ENCODE measurements at regions not wholly inside any gene's neighbourhood (a gene's known extent, or its start where the extent isn't known, plus 50 kb on each side); places are given as distances from the start of the nearest gene placed in this dataset.

GRCh38 chr1:99476058-99476457 is 169.9 kb upstream of the PALMD start (continued):
- TF ChIP-seq, protein P1, sequence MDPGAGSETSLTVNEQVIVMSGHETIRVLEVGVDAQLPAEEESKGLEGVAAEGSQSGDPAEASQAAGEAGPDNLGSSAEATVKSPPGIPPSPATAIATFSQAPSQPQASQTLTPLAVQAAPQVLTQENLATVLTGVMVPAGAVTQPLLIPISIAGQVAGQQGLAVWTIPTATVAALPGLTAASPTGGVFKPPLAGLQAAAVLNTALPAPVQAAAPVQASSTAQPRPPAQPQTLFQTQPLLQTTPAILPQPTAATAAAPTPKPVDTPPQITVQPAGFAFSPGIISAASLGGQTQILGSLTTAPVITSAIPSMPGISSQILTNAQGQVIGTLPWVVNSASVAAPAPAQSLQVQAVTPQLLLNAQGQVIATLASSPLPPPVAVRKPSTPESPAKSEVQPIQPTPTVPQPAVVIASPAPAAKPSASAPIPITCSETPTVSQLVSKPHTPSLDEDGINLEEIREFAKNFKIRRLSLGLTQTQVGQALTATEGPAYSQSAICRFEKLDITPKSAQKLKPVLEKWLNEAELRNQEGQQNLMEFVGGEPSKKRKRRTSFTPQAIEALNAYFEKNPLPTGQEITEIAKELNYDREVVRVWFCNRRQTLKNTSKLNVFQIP (CRISPR knock-in tag; IDR thresholded peaks at IDR 0.05; ENCODE audit: borderline replicate concordance, low read depth): no peak
- TF ChIP-seq ZFP3 (CRISPR knock-in tag; IDR thresholded peaks at IDR 0.05): no peak
- no peak for TF ChIP-seq GLIS3 (CRISPR knock-in tag; IDR thresholded peaks at IDR 0.05)

DNA sequence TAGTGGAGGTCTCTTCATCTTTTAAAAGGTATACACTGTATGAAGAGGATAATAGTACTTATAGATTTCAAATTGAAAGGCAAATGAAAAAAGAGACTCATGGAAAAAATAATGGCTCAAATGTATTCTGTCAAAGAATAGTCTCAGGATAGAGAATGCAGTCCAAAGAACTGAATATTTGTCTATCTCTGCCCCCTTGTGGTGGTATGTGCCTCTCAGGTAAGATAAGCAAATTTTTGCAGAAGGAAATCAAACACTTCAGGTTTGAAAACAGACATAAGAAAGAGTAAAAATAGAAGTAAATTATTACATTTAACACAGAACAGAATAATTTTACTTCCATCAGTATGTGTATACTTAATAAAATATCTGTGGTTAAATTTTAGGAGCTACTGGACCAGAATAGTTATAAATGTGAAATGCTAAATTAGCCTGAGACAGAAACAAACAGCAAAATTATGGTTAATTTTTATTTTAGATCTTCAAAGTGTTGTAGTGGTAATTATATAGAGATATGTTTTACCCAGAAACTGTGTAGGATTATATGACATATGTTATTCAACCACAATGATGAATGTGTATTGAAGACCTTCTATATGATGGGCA is 164.4 kb upstream of the PALMD start:
- peak; percentile 85 for ATAC-seq
- TF ChIP-seq SNAI2 (CRISPR knock-in tag; IDR thresholded peaks at IDR 0.05): no peak
- no peak for TF ChIP-seq TOX (CRISPR knock-in tag; IDR thresholded peaks at IDR 0.05; ENCODE audit: borderline replicate concordance)
- TF ChIP-seq CSRNP3 (CRISPR knock-in tag; IDR thresholded peaks at IDR 0.05): no peak
- no peak for TF ChIP-seq ZNF8 (CRISPR knock-in tag; IDR thresholded peaks at IDR 0.05)
- no peak for TF ChIP-seq PPARA (CRISPR knock-in tag; IDR thresholded peaks at IDR 0.05; ENCODE audit: borderline replicate concordance)
- TF ChIP-seq ZFP30 (CRISPR knock-in tag; IDR thresholded peaks at IDR 0.05): no peak
- no peak for TF ChIP-seq TCF4 (CRISPR knock-in tag; IDR thresholded peaks at IDR 0.05; ENCODE audit: borderline replicate concordance)
- no peak for TF ChIP-seq ZC3H10 (CRISPR knock-in tag; IDR thresholded peaks at IDR 0.05)

GRCh38 chr1:99482286-99482685 is 163.6 kb upstream of the PALMD start:
- TF ChIP-seq TCF4 (CRISPR knock-in tag; IDR thresholded peaks at IDR 0.05; ENCODE audit: borderline replicate concordance): no peak
- no peak for TF ChIP-seq PATZ1 (CRISPR knock-in tag; IDR thresholded peaks at IDR 0.05; ENCODE audit: borderline replicate concordance)
- TF ChIP-seq OSR1 (CRISPR knock-in tag; IDR thresholded peaks at IDR 0.05): no peak
- no peak for TF ChIP-seq ZNF8 (CRISPR knock-in tag; IDR thresholded peaks at IDR 0.05)
- TF ChIP-seq PPARA (CRISPR knock-in tag; IDR thresholded peaks at IDR 0.05; ENCODE audit: borderline replicate concordance): no peak
- no peak for TF ChIP-seq ZNF565 (CRISPR knock-in tag; conservative IDR thresholded peaks at IDR 0.05; ENCODE audit: low read depth)
- ATAC-seq: no peak

GRCh38 chr1:99482750-99483149 is 163.2 kb upstream of the PALMD start:
- ATAC-seq: no peak
- TF ChIP-seq ESRRG (CRISPR knock-in tag; IDR thresholded peaks at IDR 0.05) (no peak), ISL1 (CRISPR knock-in tag; IDR thresholded peaks at IDR 0.05) (no peak), PATZ1 (CRISPR knock-in tag; IDR thresholded peaks at IDR 0.05; ENCODE audit: borderline replicate concordance) (no peak)
- TF ChIP-seq, protein P2, sequence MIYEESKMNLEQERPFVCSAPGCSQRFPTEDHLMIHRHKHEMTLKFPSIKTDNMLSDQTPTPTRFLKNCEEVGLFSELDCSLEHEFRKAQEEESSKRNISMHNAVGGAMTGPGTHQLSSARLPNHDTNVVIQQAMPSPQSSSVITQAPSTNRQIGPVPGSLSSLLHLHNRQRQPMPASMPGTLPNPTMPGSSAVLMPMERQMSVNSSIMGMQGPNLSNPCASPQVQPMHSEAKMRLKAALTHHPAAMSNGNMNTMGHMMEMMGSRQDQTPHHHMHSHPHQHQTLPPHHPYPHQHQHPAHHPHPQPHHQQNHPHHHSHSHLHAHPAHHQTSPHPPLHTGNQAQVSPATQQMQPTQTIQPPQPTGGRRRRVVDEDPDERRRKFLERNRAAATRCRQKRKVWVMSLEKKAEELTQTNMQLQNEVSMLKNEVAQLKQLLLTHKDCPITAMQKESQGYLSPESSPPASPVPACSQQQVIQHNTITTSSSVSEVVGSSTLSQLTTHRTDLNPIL (CRISPR knock-in tag; IDR thresholded peaks at IDR 0.05; ENCODE audit: low read depth): no peak

- no peak for ATAC-seq
- TF ChIP-seq TCF4 (CRISPR knock-in tag; IDR thresholded peaks at IDR 0.05; ENCODE audit: borderline replicate concordance) (no peak), ISL1 (CRISPR knock-in tag; IDR thresholded peaks at IDR 0.05) (no peak), ESRRG (CRISPR knock-in tag; IDR thresholded peaks at IDR 0.05) (no peak), CSDC2 (CRISPR knock-in tag; IDR thresholded peaks at IDR 0.05) (no peak), PPARA (CRISPR knock-in tag; IDR thresholded peaks at IDR 0.05; ENCODE audit: borderline replicate concordance) (no peak), OSR1 (CRISPR knock-in tag; IDR thresholded peaks at IDR 0.05) (no peak), TOX (CRISPR knock-in tag; IDR thresholded peaks at IDR 0.05; ENCODE audit: borderline replicate concordance) (no peak), ZFP3 (CRISPR knock-in tag; IDR thresholded peaks at IDR 0.05) (no peak), ZC3H10 (CRISPR knock-in tag; IDR thresholded peaks at IDR 0.05) (no peak), GLIS3 (CRISPR knock-in tag; IDR thresholded peaks at IDR 0.05) (no peak)
- TF ChIP-seq, protein P3, sequence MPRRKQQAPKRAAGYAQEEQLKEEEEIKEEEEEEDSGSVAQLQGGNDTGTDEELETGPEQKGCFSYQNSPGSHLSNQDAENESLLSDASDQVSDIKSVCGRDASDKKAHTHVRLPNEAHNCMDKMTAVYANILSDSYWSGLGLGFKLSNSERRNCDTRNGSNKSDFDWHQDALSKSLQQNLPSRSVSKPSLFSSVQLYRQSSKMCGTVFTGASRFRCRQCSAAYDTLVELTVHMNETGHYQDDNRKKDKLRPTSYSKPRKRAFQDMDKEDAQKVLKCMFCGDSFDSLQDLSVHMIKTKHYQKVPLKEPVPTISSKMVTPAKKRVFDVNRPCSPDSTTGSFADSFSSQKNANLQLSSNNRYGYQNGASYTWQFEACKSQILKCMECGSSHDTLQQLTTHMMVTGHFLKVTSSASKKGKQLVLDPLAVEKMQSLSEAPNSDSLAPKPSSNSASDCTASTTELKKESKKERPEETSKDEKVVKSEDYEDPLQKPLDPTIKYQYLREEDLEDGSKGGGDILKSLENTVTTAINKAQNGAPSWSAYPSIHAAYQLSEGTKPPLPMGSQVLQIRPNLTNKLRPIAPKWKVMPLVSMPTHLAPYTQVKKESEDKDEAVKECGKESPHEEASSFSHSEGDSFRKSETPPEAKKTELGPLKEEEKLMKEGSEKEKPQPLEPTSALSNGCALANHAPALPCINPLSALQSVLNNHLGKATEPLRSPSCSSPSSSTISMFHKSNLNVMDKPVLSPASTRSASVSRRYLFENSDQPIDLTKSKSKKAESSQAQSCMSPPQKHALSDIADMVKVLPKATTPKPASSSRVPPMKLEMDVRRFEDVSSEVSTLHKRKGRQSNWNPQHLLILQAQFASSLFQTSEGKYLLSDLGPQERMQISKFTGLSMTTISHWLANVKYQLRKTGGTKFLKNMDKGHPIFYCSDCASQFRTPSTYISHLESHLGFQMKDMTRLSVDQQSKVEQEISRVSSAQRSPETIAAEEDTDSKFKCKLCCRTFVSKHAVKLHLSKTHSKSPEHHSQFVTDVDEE (CRISPR knock-in tag; IDR thresholded peaks at IDR 0.05): no peak
- TF ChIP-seq, protein P2 (CRISPR knock-in tag; IDR thresholded peaks at IDR 0.05; ENCODE audit: low read depth): no peak
These were observed 155.9 kb upstream of the PALMD start for GRCh38 chr1:99490031-99490430.

Data from SK-N-SH treated with all-trans-retinoic acid at 6 μM for 48 hours (cell line).